Embryonic facial prominence (tissue), 1 donor: ENCODE measurements at regions not wholly inside any gene's neighbourhood (a gene's known extent, or its start where the extent isn't known, plus 50 kb on each side); places are given as distances from the start of the nearest gene placed in this dataset.
"Not testable (repeated sequence)": the region's sequence is repeated elsewhere in the genome, so short reads cannot be mapped to it uniquely, and the experiment has no call there.

Experiments used
- DNase-seq: peaks from one replicate; pipeline ENCODE4 v3.0.0-alpha.2; 2016; ENCODE audit errors: extremely low spot score

DNA sequence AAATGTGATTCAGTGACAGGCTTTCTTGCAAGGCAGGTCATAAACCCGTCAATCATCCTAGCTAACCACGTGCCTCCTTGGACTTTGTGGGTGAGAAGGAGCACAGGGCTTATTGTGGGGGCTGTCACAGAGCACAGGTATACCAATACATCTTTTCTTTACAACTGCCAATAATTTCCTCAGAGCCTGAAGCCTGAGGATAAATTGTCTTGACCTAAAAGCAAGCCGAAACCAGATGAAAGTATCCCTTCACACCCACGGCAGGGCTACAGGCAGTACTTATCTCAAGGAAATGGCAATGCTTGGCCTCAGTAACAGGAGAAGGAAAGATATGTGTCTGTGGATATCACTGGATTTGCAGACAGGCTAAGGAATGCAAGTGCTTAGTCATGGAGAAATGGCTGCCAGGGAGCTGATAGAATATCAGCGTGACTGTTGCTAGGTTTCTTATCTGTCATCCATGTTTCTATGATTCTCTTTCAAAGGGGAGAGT lies 90.3 kb upstream of the ZNF366 start:
- DNase-seq = no peak

DNA sequence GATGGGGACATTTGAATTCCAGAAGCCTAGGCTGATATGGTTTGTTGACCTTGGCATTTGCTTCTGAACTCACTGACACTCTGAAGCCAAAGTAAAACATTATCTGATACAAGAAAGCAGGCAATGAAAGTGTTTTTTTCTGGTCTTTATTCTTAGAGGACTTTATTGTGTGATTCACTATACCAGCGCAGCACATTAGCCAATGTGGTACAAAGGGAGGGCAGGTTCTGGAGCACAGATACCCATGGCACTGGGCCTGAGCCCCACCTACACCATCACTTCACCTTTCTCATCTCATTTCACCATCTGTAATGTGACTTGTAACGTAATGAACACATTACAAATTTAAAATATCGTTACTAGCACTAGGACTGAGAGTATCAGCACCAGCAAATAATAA lies 89.7 kb upstream of the ZNF366 start:
- DNase-seq = no peak

GRCh38 chr5:72588640-72589039 lies 81.4 kb upstream of the ZNF366 start:
- DNase-seq = no peak

GRCh38 chr5:72587661-72588308 lies 80.6 kb upstream of the ZNF366 start:
- no peak for DNase-seq

- DNase-seq = no peak
These were observed 79.7 kb upstream of the ZNF366 start for GRCh38 chr5:72586788-72587530.

DNA sequence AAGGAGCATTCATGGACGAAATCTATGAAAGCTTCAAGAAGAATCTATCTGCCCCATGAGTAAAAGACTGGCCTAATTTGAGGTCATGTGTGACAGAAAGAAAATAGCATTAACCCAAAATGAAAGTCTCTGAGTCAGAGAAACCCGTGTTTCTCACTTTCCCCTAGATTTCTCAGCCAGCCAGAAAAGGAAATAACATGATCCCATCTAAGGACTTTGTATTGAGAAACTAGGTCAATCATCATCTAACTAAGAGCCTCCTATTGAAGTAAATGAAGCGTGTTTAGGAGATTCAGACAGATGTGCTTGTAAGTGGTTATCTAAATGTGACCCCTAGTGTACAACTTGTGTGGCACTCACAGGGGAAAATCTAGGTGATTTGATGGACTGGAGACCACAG lies 77.3 kb upstream of the ZNF366 start:
- DNase-seq = no peak

DNA sequence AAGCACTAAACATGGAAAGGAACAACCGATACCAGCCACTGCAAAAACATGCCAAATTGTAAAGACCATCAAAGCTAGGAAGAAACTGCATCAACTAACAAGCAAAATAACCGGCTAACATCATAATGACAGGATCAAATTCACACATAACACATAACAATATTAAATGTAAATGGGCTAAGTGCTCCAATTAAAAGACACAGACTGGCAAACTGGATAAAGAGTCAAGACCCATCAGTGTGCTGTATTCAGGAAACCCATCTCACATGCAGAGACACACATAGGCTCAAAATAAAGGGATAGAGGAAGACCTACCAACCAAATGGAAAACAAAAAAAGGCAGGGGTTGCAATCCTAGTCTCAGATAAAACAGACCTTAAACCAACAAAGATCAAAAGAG lies 72.1 kb upstream of the ZNF366 start:
- not testable (repeated sequence) for DNase-seq

GRCh38 chr5:72572236-72572765 lies 65.1 kb upstream of the ZNF366 start:
- DNase-seq = no peak

- DNase-seq = no peak
These were observed 62.3 kb upstream of the ZNF366 start for GRCh38 chr5:72569408-72569944.

- DNase-seq = no peak
These were observed 59.5 kb upstream of the ZNF366 start for GRCh38 chr5:72566746-72567145.

- DNase-seq = no peak
These were observed 58.5 kb upstream of the ZNF366 start for GRCh38 chr5:72565513-72566289.

DNA sequence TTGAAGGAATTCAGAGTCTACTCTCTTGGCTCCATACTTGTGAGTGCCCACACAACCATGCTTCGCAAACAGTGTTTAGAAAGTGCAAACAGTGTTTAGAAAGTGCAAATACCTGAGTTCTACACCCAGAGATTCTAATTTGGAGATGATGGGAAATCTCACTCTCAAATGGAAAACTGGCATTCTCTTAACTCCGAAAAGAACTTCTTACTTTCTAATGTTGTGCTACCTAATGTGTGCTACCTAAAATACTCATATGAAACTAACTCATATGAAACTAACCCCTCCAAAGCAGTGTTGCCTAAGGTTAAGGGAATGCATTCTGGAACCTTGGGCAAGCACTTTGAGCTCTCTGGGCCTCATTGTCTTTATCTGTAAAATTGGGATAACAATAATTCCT lies 55.5 kb upstream of the ZNF366 start:
- DNase-seq = no peak

GRCh38 chr5:72561148-72561972 lies 54.1 kb upstream of the ZNF366 start:
- DNase-seq = no peak

DNA sequence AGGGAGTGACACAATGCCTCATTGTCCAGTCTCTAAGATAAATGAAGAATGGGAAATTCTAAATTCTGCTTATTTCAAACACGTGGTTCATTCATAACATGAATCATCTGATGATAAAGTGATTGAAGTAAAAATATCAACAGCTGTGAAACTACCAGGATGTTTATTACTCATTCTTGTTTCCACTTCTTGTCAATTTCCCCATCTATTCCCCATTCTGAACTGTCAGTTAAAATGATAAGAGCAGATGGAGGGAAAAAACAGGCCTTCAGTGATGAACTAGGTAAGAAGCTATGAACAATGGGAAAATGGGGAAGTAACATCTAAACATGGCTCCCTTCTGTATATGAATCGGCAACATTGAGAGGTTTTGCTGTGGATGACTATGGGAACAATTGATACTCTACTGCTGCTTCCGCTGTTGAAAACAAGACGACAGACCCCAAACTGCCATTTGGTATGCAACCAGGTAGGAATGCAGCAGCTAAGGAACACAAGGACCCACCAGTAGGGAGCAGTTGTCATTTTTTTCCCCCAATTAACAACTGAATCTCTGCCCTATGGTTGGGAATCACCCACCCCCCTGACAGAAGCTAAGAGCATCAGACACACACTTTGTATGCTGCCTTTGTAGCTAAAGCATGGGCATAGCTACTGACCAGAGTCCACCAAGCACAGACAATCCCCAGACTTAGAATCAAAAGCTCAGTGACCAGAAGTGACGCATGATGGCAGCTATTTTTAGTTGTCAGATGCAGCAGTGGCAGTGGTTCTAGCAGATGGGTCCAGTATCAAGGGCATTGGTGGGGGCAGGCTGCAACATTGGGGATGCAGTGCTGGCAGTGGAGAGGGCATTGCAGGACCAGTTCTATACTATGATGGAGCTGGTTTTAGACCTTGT lies 52.9 kb upstream of the ZNF366 start:
- DNase-seq = no peak

- DNase-seq = no peak
These were observed 51.2 kb upstream of the ZNF366 start for GRCh38 chr5:72558383-72558782.

DNA sequence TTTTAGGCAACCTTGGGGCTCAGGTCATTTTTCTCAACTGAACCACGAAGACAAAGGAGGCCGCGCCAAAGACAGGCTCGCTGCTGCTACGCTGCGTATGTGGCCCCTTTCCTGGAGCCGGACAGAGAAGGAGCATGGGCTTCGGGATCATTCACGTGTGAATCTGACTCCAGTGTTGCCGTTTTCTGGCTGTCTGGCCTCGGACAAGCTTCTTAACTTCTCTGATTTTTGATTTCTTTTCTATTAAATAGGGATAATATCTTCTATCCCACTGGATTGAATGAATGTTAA lies 50.8 kb upstream of the ZNF366 start:
- DNase-seq = no peak

- DNase-seq = no peak
These were observed 50.2 kb upstream of the ZNF366 start for GRCh38 chr5:72557167-72558045.
